ENCODE measurements at regions not wholly inside any gene's neighbourhood (a gene's known extent, or its start where the extent isn't known, plus 50 kb on each side); places are given as distances from the start of the nearest gene placed in this dataset.
"Not testable (repeated sequence)": the region's sequence is repeated elsewhere in the genome, so short reads cannot be mapped to it uniquely, and the experiment has no call there.

DNA sequence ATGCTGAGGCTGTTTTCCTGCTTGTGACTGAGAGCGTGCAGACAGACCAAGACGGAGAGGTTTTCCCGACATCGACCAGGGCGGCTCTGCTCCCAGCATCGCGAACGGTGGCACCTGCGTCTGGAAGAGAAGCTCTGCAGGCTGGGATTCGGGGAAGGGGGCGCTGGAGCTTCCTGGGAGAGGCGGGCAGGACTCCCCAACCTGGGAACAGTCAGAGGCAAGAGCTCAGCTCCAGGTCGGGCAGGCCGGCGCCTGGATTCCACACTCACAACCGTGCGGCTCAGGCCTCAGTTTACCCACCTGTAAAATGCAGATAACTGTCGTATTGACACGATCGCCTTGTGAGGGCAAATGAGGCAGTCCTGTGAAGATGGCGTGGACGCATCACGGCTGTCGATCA lies 332.6 kb downstream of the ADGRD1 start:
- H3K4me3 ChIP-seq (ENCODE audit: low read length); CTCF ChIA-PET; H3K27me3 Mint-ChIP-seq; DNase-seq; intact Hi-C loops (cut with DNase I, micrococcal nuclease); POLR2A ChIA-PET; H3K4me1 Mint-ChIP-seq (ENCODE audit: low read depth); H3K4me3 Mint-ChIP-seq; H3K9me3 Mint-ChIP-seq; H3K9me3 ChIP-seq (ENCODE audit: control insufficient read depth in 1 of 2, insufficient read depth in 1 of 2, low read length in 2 of 2); H3K36me3 Mint-ChIP-seq (ENCODE audit: low read depth); H3K27me3 ChIP-seq (ENCODE audit: control insufficient read depth in 1 of 2, insufficient read depth in 2 of 2, low read length in 2 of 2); H3K36me3 ChIP-seq (ENCODE audit: insufficient read depth, low read length); H3K27ac ChIP-seq (ENCODE audit: low read depth in 1 of 2, low read length in 2 of 2); H3K27ac Mint-ChIP-seq; ATAC-seq (ENCODE audit: poor library complexity); H3K4me1 ChIP-seq (ENCODE audit: insufficient read depth, low read length): not testable (repeated sequence)

DNA sequence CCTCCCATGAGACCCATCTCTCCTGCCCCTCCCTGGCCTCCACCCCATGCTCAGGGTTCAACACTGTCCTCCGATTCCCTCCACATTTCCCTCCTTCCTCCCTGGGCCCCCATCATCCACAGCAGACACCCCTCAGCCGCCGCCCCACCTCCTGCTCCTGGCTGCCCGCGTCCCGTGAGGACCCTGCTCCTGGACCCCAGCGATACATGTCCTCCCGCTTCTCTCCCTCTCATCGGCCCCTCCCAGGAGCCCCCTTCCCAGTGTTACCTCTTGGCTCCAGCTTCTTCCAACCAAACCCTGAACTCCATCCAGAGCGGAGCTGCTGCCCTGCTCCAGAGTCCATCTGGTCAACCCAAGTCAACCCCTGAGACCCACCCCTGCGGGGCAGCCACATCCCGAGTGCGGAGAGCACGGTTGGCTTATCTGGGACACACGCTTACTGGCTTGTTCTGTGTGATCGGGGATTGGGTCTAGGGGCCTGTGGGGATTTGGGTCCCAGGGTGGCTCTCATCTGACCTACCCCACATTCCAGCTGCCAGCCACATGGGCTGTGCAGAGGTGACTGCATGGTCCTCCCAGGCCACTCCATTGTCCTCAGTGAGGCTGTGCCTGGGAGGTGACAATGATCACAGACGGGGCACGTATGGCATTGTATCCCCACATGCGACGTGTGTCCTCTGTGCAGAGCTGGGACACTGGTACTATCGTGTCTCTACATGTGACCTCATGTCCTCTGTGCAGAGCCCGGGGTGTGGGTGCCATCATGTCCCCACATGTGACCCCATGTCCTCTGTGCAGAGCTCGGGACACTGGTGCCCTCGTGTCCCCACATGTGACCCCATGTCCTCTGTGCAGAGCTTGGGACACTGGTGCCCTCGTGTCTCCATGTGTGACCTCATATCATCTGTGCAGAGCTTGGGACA lies 333.6 kb downstream of the ADGRD1 start:
- Mint-ChIP-seq H3K4me3 (no peak overlapping the region), H3K36me3 (ENCODE audit: low read depth) (no peaks in the 10 kb centered on the region), H3K9me3 (no peaks in the 10 kb centered on the region), H3K27ac (no peak overlapping the region), H3K27me3 (no peaks in the 10 kb centered on the region), H3K4me1 (ENCODE audit: low read depth) (no peaks in the 10 kb centered on the region)
- ChIA-PET POLR2A (no interaction called here), CTCF (no interaction called here)
- Histone ChIP-seq H3K9me3 (ENCODE audit: control insufficient read depth in 1 of 2, insufficient read depth in 1 of 2, low read length in 2 of 2) (no peaks in the 10 kb centered on the region), H3K36me3 (ENCODE audit: insufficient read depth, low read length) (no peaks in the 10 kb centered on the region), H3K4me1 (ENCODE audit: insufficient read depth, low read length) (no peaks in the 10 kb centered on the region), H3K27ac (ENCODE audit: low read depth in 1 of 2, low read length in 2 of 2) (no peak overlapping the region), H3K4me3 (ENCODE audit: low read length) (no peak overlapping the region), H3K27me3 (ENCODE audit: control insufficient read depth in 1 of 2, insufficient read depth in 2 of 2, low read length in 2 of 2) (no peaks in the 10 kb centered on the region)
- TF ChIP-seq, protein P1, sequence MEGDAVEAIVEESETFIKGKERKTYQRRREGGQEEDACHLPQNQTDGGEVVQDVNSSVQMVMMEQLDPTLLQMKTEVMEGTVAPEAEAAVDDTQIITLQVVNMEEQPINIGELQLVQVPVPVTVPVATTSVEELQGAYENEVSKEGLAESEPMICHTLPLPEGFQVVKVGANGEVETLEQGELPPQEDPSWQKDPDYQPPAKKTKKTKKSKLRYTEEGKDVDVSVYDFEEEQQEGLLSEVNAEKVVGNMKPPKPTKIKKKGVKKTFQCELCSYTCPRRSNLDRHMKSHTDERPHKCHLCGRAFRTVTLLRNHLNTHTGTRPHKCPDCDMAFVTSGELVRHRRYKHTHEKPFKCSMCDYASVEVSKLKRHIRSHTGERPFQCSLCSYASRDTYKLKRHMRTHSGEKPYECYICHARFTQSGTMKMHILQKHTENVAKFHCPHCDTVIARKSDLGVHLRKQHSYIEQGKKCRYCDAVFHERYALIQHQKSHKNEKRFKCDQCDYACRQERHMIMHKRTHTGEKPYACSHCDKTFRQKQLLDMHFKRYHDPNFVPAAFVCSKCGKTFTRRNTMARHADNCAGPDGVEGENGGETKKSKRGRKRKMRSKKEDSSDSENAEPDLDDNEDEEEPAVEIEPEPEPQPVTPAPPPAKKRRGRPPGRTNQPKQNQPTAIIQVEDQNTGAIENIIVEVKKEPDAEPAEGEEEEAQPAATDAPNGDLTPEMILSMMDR (IDR thresholded peaks at IDR 0.05) = no peak
- ATAC-seq (ENCODE audit: poor library complexity) = no peak
- no peak for DNase-seq
- intact Hi-C loops (cut with DNase I, micrococcal nuclease) = no loop called here

DNA sequence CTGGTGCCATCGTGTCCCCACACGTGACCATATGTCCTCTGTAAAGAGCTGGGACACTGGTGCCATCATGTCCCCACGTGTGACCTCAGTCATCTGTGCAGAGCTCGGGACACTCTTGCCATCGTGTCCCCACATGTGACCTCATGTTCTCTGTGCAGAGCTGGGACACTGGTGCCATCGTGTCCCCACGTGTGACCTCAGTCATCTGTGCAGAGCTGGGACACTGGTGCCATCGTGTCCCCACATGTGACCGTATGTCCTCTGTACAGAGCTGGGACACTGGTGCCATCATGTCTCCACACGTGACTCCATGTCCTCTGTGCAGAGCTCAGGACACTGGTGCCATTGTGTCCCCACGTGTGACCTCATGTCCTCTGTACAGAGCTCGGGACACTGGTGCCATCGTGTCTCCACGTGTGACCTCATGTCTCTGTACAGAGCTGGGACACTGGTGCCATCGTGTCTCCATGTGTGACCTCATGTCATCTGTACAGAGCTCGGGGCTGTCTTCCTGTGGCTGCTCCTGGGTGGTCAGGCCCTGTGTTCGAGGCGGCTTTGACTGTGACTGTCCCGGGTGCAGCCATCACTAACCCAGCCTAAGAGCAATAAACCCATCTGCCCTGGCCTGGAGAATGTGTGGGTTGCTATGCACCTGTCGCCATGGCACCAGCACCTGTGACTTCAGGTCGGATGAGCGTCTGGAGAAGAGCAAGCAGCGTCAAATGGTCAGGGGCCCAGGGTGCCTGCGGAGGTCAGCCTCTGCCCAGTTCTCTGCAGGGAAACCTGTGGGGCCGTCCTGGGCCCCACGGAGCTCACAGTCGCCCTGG lies 334.4 kb downstream of the ADGRD1 start:
- TF ChIP-seq, protein P1 (IDR thresholded peaks at IDR 0.05) = no peak
- H3K9me3 ChIP-seq (ENCODE audit: control insufficient read depth in 1 of 2, insufficient read depth in 1 of 2, low read length in 2 of 2) = no peaks in the 10 kb centered on the region
- no peaks in the 10 kb centered on the region for H3K27me3 ChIP-seq (ENCODE audit: control insufficient read depth in 1 of 2, insufficient read depth in 2 of 2, low read length in 2 of 2)
- ChIA-PET CTCF (no interaction called here), POLR2A (no interaction called here)
- no peaks in the 10 kb centered on the region for H3K36me3 ChIP-seq (ENCODE audit: insufficient read depth, low read length)
- no peak overlapping the region for H3K27ac ChIP-seq (ENCODE audit: low read depth in 1 of 2, low read length in 2 of 2)
- H3K4me3 ChIP-seq (ENCODE audit: low read length) = no peak overlapping the region
- no peaks in the 10 kb centered on the region for H3K36me3 Mint-ChIP-seq (ENCODE audit: low read depth)
- H3K27ac Mint-ChIP-seq = no peak overlapping the region
- H3K27me3 Mint-ChIP-seq = peaks cover 5% of the 10 kb centered on the region
- no peak for ATAC-seq (ENCODE audit: poor library complexity)
- intact Hi-C loops (cut with DNase I, micrococcal nuclease) = no loop called here
- no peaks in the 10 kb centered on the region for H3K4me1 ChIP-seq (ENCODE audit: insufficient read depth, low read length)
- no peak overlapping the region for H3K4me3 Mint-ChIP-seq
- H3K4me1 Mint-ChIP-seq (ENCODE audit: low read depth) = no peaks in the 10 kb centered on the region
- no peaks in the 10 kb centered on the region for H3K9me3 Mint-ChIP-seq
- no peak for DNase-seq

DNA sequence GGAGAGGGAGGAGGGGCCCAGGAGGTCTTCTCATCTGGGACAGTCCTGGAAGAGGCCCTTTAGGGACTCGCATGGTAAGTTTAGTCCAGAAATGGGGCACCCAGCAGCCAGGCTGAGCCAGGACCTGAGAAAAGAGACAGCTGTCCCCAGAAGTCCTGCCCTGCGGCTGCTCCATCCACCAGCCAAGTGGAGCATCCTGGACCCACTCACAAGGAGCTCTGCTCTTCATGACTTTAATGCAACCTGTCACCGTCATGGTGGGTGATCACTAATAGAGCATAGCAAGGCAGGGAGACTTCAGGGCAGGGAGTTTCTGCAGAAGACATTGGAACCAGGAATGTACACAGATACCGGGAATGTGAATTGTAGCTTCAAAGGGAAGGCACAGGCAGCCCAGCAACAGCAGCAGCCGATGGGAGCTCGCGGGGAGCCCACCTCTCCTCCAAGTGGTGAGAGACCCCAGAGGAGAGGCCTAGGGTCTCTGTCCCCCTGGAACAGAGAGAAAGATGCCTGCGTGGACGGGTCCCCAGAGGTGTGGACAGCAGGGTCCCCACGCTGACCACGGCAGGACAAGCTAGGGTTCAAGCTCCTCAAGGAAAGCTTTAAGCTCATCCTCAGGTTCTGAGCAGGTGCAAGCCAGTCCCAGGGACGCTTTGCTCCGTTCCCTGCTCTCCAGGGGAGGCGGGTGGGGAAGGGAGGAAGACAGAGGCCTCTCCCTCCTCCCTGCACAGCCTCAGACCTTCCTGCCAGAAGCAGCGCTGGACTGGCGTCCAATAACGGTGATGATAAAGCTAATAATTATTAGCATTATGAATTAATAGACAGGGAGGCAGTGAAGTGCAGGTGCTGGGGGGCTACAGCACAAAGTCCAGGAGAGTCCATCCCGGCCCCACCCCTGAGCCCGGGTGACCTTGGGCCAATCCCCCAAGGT lies 335.3 kb downstream of the ADGRD1 start:
- H3K27me3 Mint-ChIP-seq; H3K27ac Mint-ChIP-seq; ATAC-seq (ENCODE audit: poor library complexity); H3K27me3 ChIP-seq (ENCODE audit: control insufficient read depth in 1 of 2, insufficient read depth in 2 of 2, low read length in 2 of 2); H3K4me3 ChIP-seq (ENCODE audit: low read length); CTCF ChIA-PET; H3K36me3 ChIP-seq (ENCODE audit: insufficient read depth, low read length); H3K4me1 Mint-ChIP-seq (ENCODE audit: low read depth); H3K9me3 ChIP-seq (ENCODE audit: control insufficient read depth in 1 of 2, insufficient read depth in 1 of 2, low read length in 2 of 2); H3K4me3 Mint-ChIP-seq; H3K27ac ChIP-seq (ENCODE audit: low read depth in 1 of 2, low read length in 2 of 2); DNase-seq; POLR2A ChIA-PET; H3K9me3 Mint-ChIP-seq; intact Hi-C loops (cut with DNase I, micrococcal nuclease); H3K36me3 Mint-ChIP-seq (ENCODE audit: low read depth); H3K4me1 ChIP-seq (ENCODE audit: insufficient read depth, low read length): not testable (repeated sequence)

DNA sequence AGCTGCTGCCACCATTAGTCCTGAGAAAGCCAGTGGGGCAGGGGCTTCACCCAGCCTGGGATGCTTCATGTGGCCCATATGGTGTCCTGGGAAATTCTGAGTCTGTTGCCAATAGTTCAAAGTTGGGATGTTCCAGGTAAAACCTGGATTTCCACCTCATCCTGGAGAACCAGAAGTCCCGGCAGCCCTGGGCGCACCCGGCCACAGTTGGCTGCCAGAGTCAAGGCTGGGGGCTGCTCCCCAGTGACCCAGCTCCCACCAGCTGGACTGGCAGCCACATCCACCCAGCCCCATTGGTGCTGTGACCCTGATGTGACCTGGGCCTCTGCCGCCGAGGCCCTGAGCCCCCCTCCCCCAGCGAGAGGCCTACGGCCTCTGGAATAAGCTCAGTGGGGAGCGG lies 336.1 kb downstream of the ADGRD1 start:
- ATAC-seq (ENCODE audit: poor library complexity) = not testable (repeated sequence)

More for the DNA sequence above, 336.1 kb downstream of the ADGRD1 start:
- H3K36me3 Mint-ChIP-seq (ENCODE audit: low read depth); DNase-seq; H3K27ac ChIP-seq (ENCODE audit: low read depth in 1 of 2, low read length in 2 of 2); H3K4me1 ChIP-seq (ENCODE audit: insufficient read depth, low read length); CTCF ChIA-PET; intact Hi-C loops (cut with DNase I, micrococcal nuclease); POLR2A ChIA-PET; H3K27me3 ChIP-seq (ENCODE audit: control insufficient read depth in 1 of 2, insufficient read depth in 2 of 2, low read length in 2 of 2); H3K9me3 ChIP-seq (ENCODE audit: control insufficient read depth in 1 of 2, insufficient read depth in 1 of 2, low read length in 2 of 2); H3K4me1 Mint-ChIP-seq (ENCODE audit: low read depth); H3K27ac Mint-ChIP-seq; H3K4me3 Mint-ChIP-seq; H3K9me3 Mint-ChIP-seq; H3K36me3 ChIP-seq (ENCODE audit: insufficient read depth, low read length); H3K4me3 ChIP-seq (ENCODE audit: low read length): not testable (repeated sequence)
- H3K27me3 Mint-ChIP-seq = peaks cover 11% of the 10 kb centered on the region
